ENCODE measurements at regions not wholly inside any gene's neighbourhood (a gene's known extent, or its start where the extent isn't known, plus 50 kb on each side); places are given as distances from the start of the nearest gene placed in this dataset.
"Not testable (repeated sequence)": the region's sequence is repeated elsewhere in the genome, so short reads cannot be mapped to it uniquely, and the experiment has no call there.

- no peak for DNase-seq
Measured at GRCh38 chr20:56872620-56873458, 243.7 kb downstream of the TFAP2C start.

GRCh38 chr20:56873836-56874235 lies 244.7 kb downstream of the TFAP2C start:
- DNase-seq: no peak

GRCh38 chr20:56875052-56875659 lies 246.1 kb downstream of the TFAP2C start:
- DNase-seq: no peak

GRCh38 chr20:56875803-56876202 lies 246.7 kb downstream of the TFAP2C start:
- DNase-seq: no peak

GRCh38 chr20:56885521-56885920 lies 256.4 kb downstream of the TFAP2C start:
- DNase-seq: no peak

GRCh38 chr20:56890011-56890410 lies 260.9 kb downstream of the TFAP2C start:
- DNase-seq: no peak

GRCh38 chr20:56893226-56893917 lies 264.3 kb downstream of the TFAP2C start:
- DNase-seq: no peak

- DNase-seq: no peak
Measured at GRCh38 chr20:56896447-56896846, 267.3 kb downstream of the TFAP2C start.

- no peak for DNase-seq
Measured at GRCh38 chr20:56897318-56897957, 268.3 kb downstream of the TFAP2C start.

- DNase-seq: no peak
Measured at GRCh38 chr20:56897958-56898349, 268.8 kb downstream of the TFAP2C start.

GRCh38 chr20:56899506-56899905 lies 270.4 kb downstream of the TFAP2C start:
- DNase-seq: no peak

- DNase-seq: no peak
Measured at GRCh38 chr20:56900252-56900651, 271.1 kb downstream of the TFAP2C start.

- no peak for DNase-seq
Measured at GRCh38 chr20:56903421-56903820, 274.3 kb downstream of the TFAP2C start.

- DNase-seq: no peak
Measured at GRCh38 chr20:56903858-56904257, 274.8 kb downstream of the TFAP2C start.

- no peak for DNase-seq
Measured at GRCh38 chr20:56909918-56910714, 281.0 kb downstream of the TFAP2C start.

GRCh38 chr20:56911946-56912345 lies 282.8 kb downstream of the TFAP2C start:
- no peak for DNase-seq

GRCh38 chr20:56914532-56914931 lies 285.4 kb downstream of the TFAP2C start:
- DNase-seq: no peak

GRCh38 chr20:56916345-56916622 lies 287.2 kb downstream of the TFAP2C start:
- no peak for DNase-seq

GRCh38 chr20:56920041-56920440 lies 290.9 kb downstream of the TFAP2C start:
- not testable (repeated sequence) for DNase-seq

GRCh38 chr20:56922497-56922896 lies 293.4 kb downstream of the TFAP2C start:
- no peak for DNase-seq

- no peak for DNase-seq
Measured at GRCh38 chr20:56924292-56925081, 295.4 kb downstream of the TFAP2C start.

Data from muscle of arm (tissue), 1 donor.